Neuron (in vitro differentiated cells): ENCODE measurements at regions not wholly inside any gene's neighbourhood (a gene's known extent, or its start where the extent isn't known, plus 50 kb on each side); places are given as distances from the start of the nearest gene placed in this dataset.

Experiments
- H2AFZ ChIP-seq: one replicate; pipeline ENCODE4 v1.6.1; 2013; ENCODE audit warnings: low read depth, mild to moderate bottlenecking, inconsistent platforms, low read length, moderate library complexity
- H3K27me3 ChIP-seq: one replicate; pipeline ENCODE4 v1.6.1; 2013; ENCODE audit warnings: low read length; ENCODE audit not compliant: insufficient read depth
- H3K36me3 ChIP-seq: one replicate; pipeline ENCODE4 v1.6.1; 2013; ENCODE audit warnings: low read length; ENCODE audit not compliant: insufficient read depth
- H3K4me1 ChIP-seq: one replicate; pipeline ENCODE4 v1.6.1; 2013; ENCODE audit warnings: low read length; ENCODE audit not compliant: insufficient read depth
- H3K4me3 ChIP-seq: 2 replicates; pipeline ENCODE4 v1.5.1; 2013; ENCODE audit warnings: mild to moderate bottlenecking, low read length, moderate library complexity
- H3K9me3 ChIP-seq: one replicate; pipeline ENCODE4 v1.6.1; 2013; ENCODE audit warnings: low read length

GRCh38 chr3:189092547-189092946 is 79.2 kb upstream of the TPRG1 start:
- H3K4me3 ChIP-seq, result no peak overlapping the region
- H3K36me3 ChIP-seq, result no peaks in the 10 kb centered on the region
- H3K4me1 ChIP-seq, result no peaks in the 10 kb centered on the region
- H3K27me3 ChIP-seq, result no peaks in the 10 kb centered on the region
- H3K9me3 ChIP-seq, result no peaks in the 10 kb centered on the region
- no peak overlapping the region for H2AFZ ChIP-seq

DNA sequence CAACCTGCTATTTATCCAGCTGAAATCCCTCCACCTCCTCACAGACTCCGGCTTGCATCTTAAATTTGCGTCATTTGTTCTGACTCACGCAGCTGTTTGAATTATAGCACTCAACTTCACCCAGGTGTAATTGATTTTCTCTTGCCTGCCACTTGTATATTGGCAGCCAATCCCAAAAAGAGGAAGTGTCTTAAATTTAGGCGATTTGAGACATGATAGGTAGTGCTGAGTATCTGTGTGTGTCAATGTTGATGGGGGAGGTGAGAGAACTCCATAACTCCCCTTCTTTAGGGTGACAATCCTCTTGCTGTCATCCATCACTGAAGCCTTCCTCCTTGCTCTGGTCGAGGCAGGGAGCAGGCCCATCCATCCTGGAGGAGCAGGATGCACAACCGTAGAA is 77.2 kb upstream of the TPRG1 start:
- Histone ChIP-seq H3K9me3 (no peaks in the 10 kb centered on the region), H2AFZ (no peak overlapping the region), H3K36me3 (no peaks in the 10 kb centered on the region), H3K27me3 (no peaks in the 10 kb centered on the region), H3K4me3 (no peak overlapping the region), H3K4me1 (no peaks in the 10 kb centered on the region)

DNA sequence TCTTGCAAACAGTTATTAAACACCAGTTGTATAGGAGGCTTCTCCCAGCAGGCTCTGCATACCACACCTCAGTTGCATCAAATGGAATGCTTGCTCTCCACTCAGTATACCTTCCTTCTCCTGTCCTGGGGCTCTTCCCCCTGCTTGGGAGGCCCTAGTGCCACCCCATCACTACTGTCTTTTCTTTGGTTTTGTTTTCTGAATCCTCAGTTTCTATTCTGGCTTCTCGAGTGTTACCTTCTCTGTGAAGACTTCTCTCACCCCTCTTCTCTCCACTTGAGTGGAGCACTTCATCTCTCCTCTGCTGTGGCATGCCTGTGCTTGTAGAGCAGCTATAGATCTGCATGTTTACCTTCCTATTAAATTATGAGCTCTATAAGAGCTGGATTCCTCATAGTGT is 75.7 kb upstream of the TPRG1 start:
- H3K4me3 ChIP-seq, result no peak overlapping the region
- no peaks in the 10 kb centered on the region for H3K36me3 ChIP-seq
- no peak overlapping the region for H2AFZ ChIP-seq
- no peaks in the 10 kb centered on the region for H3K9me3 ChIP-seq
- H3K27me3 ChIP-seq, result no peaks in the 10 kb centered on the region
- H3K4me1 ChIP-seq, result no peaks in the 10 kb centered on the region

GRCh38 chr3:189099031-189099471 is 72.7 kb upstream of the TPRG1 start:
- Histone ChIP-seq H3K9me3 (no peaks in the 10 kb centered on the region), H3K4me1 (no peaks in the 10 kb centered on the region), H3K4me3 (no peak overlapping the region), H3K27me3 (no peaks in the 10 kb centered on the region), H2AFZ (no peak overlapping the region), H3K36me3 (no peaks in the 10 kb centered on the region)

DNA sequence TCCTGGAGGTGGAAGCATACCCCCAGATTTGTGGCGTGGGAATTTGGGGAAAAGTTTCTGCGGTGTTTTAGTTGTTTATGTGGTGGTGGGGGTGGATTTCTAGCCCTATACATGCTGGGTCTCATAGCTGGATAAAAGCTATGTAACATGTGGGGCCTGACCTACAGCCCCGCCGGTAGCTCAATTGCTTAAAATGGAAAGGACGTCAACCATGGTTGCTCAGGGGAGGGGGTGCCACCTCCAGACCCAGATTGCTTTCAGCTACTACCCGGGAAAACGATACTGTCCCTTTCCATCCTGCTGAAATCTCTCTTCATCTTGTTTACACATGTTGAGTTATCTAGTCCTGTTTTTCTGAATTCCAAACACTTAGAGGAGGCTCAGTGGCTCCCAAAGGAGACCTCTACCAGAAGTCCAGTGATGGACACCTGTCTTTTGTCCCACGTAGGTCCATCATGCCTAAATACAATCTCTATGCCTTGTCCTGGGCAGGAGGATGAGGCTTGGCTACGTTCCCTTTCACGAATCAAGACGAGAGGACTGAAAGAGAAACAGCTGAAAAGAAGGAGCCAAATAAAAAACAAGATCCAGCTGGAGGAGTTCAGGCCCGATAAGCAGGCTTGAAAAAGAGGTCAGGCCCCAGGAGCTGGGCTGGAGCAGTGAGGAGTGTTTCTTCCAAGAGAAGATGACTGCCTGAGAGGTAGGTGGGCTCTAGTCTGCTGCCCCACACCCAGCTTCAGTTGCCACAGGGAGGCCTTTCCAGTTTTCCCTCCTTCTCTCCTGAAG is 72.1 kb upstream of the TPRG1 start:
- Histone ChIP-seq H3K36me3 (no peaks in the 10 kb centered on the region), H3K27me3 (no peaks in the 10 kb centered on the region), H2AFZ (no peak overlapping the region), H3K4me1 (no peaks in the 10 kb centered on the region), H3K9me3 (no peaks in the 10 kb centered on the region), H3K4me3 (no peak overlapping the region)

GRCh38 chr3:189100866-189101265 is 70.9 kb upstream of the TPRG1 start:
- Histone ChIP-seq H2AFZ (no peak overlapping the region), H3K4me3 (no peak overlapping the region), H3K4me1 (no peaks in the 10 kb centered on the region), H3K36me3 (no peaks in the 10 kb centered on the region), H3K9me3 (no peaks in the 10 kb centered on the region), H3K27me3 (no peaks in the 10 kb centered on the region)

GRCh38 chr3:189101594-189101993 is 70.2 kb upstream of the TPRG1 start:
- no peak overlapping the region for H2AFZ ChIP-seq
- no peak overlapping the region for H3K4me3 ChIP-seq
- no peaks in the 10 kb centered on the region for H3K9me3 ChIP-seq
- no peaks in the 10 kb centered on the region for H3K4me1 ChIP-seq
- no peaks in the 10 kb centered on the region for H3K36me3 ChIP-seq
- no peaks in the 10 kb centered on the region for H3K27me3 ChIP-seq

DNA sequence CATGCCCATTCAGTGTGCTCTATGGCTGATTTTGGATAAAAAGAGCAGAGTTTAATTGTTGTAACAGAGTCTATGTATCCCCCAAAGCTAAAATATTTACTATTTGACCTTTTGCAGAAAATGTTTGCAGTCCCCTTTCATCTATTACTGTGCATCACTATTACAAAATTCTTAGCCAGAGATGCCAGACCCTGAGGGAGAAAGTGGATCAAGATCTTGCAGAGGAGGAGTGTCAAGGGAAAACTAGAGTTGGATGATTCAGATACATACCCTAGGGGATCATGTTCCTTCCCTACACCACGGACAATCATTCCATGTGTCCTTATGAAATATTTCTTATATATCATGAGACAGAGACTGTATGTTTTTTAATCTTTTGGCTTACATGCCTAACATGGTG is 68.6 kb upstream of the TPRG1 start:
- no peaks in the 10 kb centered on the region for H3K4me1 ChIP-seq
- no peaks in the 10 kb centered on the region for H3K36me3 ChIP-seq
- H3K9me3 ChIP-seq, result no peaks in the 10 kb centered on the region
- no peaks in the 10 kb centered on the region for H3K27me3 ChIP-seq
- H3K4me3 ChIP-seq, result no peak overlapping the region
- no peak overlapping the region for H2AFZ ChIP-seq

- H3K4me3 ChIP-seq, result no peak overlapping the region
Measured at GRCh38 chr3:189108067-189108466, 63.7 kb upstream of the TPRG1 start.

GRCh38 chr3:189108735-189109134 is 63.0 kb upstream of the TPRG1 start:
- Histone ChIP-seq H3K36me3 (no peaks in the 10 kb centered on the region), H3K4me3 (no peak overlapping the region), H3K4me1 (no peaks in the 10 kb centered on the region), H3K27me3 (no peaks in the 10 kb centered on the region), H2AFZ (no peak overlapping the region), H3K9me3 (no peaks in the 10 kb centered on the region)

More at GRCh38 chr3:189108067-189108466, 63.7 kb upstream of the TPRG1 start:
- H3K9me3 ChIP-seq, result no peaks in the 10 kb centered on the region
- no peaks in the 10 kb centered on the region for H3K36me3 ChIP-seq
- no peaks in the 10 kb centered on the region for H3K27me3 ChIP-seq
- H2AFZ ChIP-seq, result no peak overlapping the region
- no peaks in the 10 kb centered on the region for H3K4me1 ChIP-seq

DNA sequence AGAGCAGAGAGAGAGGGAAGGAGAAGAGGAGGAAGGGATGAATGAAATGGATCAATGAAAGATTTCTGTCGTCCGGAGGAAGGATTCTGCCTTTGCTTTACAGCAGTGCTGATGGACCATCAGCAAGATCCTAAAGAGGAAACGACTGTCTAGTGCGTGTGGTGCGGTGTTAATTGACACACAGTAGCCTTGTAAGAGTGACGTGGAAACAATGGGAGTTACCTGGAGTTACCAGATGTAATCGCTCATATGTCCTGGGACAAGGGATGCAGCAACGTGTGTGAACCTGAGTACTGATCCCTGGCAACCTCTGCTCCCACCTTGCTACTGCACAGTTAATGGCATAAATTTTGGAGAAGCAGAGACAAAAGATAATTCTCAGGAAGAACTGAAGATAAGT is 62.6 kb upstream of the TPRG1 start:
- H3K4me1 ChIP-seq, result no peaks in the 10 kb centered on the region
- H3K4me3 ChIP-seq, result no peak overlapping the region
- H2AFZ ChIP-seq, result no peak overlapping the region
- no peaks in the 10 kb centered on the region for H3K36me3 ChIP-seq
- no peaks in the 10 kb centered on the region for H3K9me3 ChIP-seq
- no peaks in the 10 kb centered on the region for H3K27me3 ChIP-seq

DNA sequence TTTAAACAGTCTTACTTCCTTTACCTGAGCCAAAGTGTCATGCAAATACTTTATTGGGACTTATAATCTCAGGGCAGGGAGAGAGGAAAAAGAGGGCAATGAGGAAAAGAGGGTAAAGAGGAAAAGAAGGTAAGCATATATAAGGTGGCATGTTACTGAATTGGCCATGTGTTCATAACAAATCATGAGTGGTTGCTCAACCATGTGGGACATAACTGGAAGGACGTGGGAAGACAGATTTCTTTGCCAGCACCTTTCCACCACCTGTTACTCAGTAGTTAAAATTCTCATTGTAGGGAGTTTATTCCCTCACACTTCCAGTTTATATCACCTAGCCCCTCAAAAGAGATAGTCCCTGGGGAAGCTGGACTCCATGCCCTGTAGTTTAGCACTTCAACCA is 54.7 kb upstream of the TPRG1 start:
- no peaks in the 10 kb centered on the region for H3K36me3 ChIP-seq
- H3K4me3 ChIP-seq, result no peak overlapping the region
- H2AFZ ChIP-seq, result no peak overlapping the region
- no peaks in the 10 kb centered on the region for H3K4me1 ChIP-seq
- no peaks in the 10 kb centered on the region for H3K9me3 ChIP-seq
- no peaks in the 10 kb centered on the region for H3K27me3 ChIP-seq

DNA sequence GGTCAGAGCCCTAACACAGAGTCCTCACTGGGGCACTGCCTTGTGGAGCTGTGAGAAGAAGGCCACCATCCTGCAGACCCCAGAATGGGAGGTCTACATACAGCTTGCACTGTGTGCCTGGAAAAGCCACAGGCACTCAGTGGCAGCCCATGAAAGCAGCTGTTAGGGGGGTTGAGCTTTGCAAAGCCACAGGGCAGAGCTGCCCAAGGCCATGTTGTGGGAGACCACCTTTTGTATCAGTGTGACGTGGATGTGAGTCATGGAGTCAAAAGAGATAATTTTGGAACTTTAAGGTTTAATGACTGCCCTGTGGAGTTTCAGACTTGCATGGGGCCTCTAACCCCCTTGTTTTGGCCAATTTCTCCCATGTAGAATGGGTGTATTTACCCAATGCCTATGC is 52.9 kb upstream of the TPRG1 start:
- Histone ChIP-seq H3K27me3 (no peaks in the 10 kb centered on the region), H3K36me3 (no peaks in the 10 kb centered on the region), H2AFZ (no peak overlapping the region)

GRCh38 chr3:189119950-189120349 is 51.8 kb upstream of the TPRG1 start:
- no peak overlapping the region for H2AFZ ChIP-seq

More for the DNA sequence above, 52.9 kb upstream of the TPRG1 start:
- no peak overlapping the region for H3K4me3 ChIP-seq
- H3K4me1 ChIP-seq, result no peaks in the 10 kb centered on the region
- no peaks in the 10 kb centered on the region for H3K9me3 ChIP-seq

More at GRCh38 chr3:189119950-189120349, 51.8 kb upstream of the TPRG1 start:
- no peaks in the 10 kb centered on the region for H3K9me3 ChIP-seq
- H3K4me1 ChIP-seq, result no peaks in the 10 kb centered on the region
- H3K36me3 ChIP-seq, result no peaks in the 10 kb centered on the region
- H3K27me3 ChIP-seq, result no peaks in the 10 kb centered on the region
- H3K4me3 ChIP-seq, result no peak overlapping the region
